T-cell (primary cell): ENCODE measurements at regions not wholly inside any gene's neighbourhood (a gene's known extent, or its start where the extent isn't known, plus 50 kb on each side); places are given as distances from the start of the nearest gene placed in this dataset.
A peak's percentile ranks its signal among the peaks of the same experiment; 100 is the strongest.

Source experiments
- ATAC-seq, 4 experiments: fragments of 200-7000 bp in 3 of 4; fragments of 150-1000 bp in 1 of 4; cut with Tn5 transposase; replicated peaks in 1 of 4; 1 replicate in 3 of 4; 2 replicates in 1 of 4; pipeline ENCODE4 v1.10.0; 2021; ENCODE audit warnings: moderate library complexity in 3 of 4, mild to moderate bottlenecking in 2 of 4, moderate number of reproducible peaks in 1 of 4
- CTCF ChIA-PET, 2 donors: fragments of 300-600 bp; sonication (Branson Sonifier 250); formaldehyde crosslinking; loops; one replicate each; lab custom pipeline; 2022; ENCODE audit warnings: antibody characterized with exemption in 2 of 2; lab: Charles Lee
- POLR2A ChIA-PET, 2 donors: fragments of 300-600 bp; sonication (Branson Sonifier 250); formaldehyde crosslinking; loops; one replicate each; lab custom pipeline; 2022; ENCODE audit warnings: antibody characterized with exemption in 2 of 2; lab: Charles Lee
- DNase-seq, 35 experiments: peaks; one replicate each; pipeline versions ENCODE4 v3.0.0 to v3.0.0-alpha.2; 2013 to 2023
- H3K27ac ChIP-seq: one replicate; pipeline ENCODE4 v1.5.1; 2013; ENCODE audit warnings: low read length
- H3K27me3 ChIP-seq, 2 experiments: replicated peaks in 1 of 2; 1 replicate in 1 of 2; 2 replicates in 1 of 2; pipeline versions ENCODE4 v1.6.1 to v1.7.0; 2013; ENCODE audit warnings: low read length in 1 of 2, mixed read lengths in 1 of 2; ENCODE audit not compliant: control insufficient read depth in 2 of 2, insufficient read depth in 2 of 2; ENCODE audit errors: extremely low read depth in 1 of 2
- H3K36me3 ChIP-seq, 2 donors: 1 replicate in 1 of 2; 2 replicates in 1 of 2; pipeline versions ENCODE4 v1.6.1 to v1.7.0; 2013; ENCODE audit warnings: low read length in 1 of 2; ENCODE audit not compliant: control insufficient read depth in 2 of 2, insufficient read depth in 1 of 2; ENCODE audit errors: extremely low read depth in 1 of 2
- H3K4me1 ChIP-seq, 2 experiments: 1 replicate in 1 of 2; 2 replicates in 1 of 2; pipeline versions ENCODE4 v1.6.1 to v1.7.0; 2013; ENCODE audit warnings: low read length in 2 of 2, mixed read lengths in 1 of 2; ENCODE audit not compliant: insufficient read depth in 2 of 2, control insufficient read depth in 1 of 2; ENCODE audit errors: extremely low read depth in 1 of 2
- H3K4me3 ChIP-seq, 2 donors: 1 replicate in 1 of 2; 2 replicates in 1 of 2; pipeline versions ENCODE4 v1.5.1 to v1.7.0; 2013; ENCODE audit warnings: mild to moderate bottlenecking in 2 of 2, low read length in 1 of 2, moderate library complexity in 1 of 2; ENCODE audit not compliant: control insufficient read depth in 1 of 2; ENCODE audit errors: extremely low read depth in 1 of 2
- H3K9me3 ChIP-seq: 2 replicates; pipeline ENCODE4 v1.7.0; 2013
- H3K27ac Mint-ChIP-seq, 2 donors: one replicate each; pipeline ENCODE4 v1.8.0; 2020 to 2021; ENCODE audit warnings: mild to moderate bottlenecking in 2 of 2, mixed read lengths in 2 of 2
- H3K27me3 Mint-ChIP-seq, 2 donors: one replicate each; pipeline ENCODE4 v1.8.0; 2021 to 2022; ENCODE audit warnings: mixed read lengths in 2 of 2
- H3K36me3 Mint-ChIP-seq: one replicate; pipeline ENCODE4 v1.8.0; 2021; ENCODE audit warnings: mixed read lengths
- H3K4me1 Mint-ChIP-seq, 3 donors: one replicate each; pipeline ENCODE4 v1.8.0; 2020 to 2022; ENCODE audit warnings: mixed read lengths in 3 of 3, mild to moderate bottlenecking in 1 of 3
- H3K4me3 Mint-ChIP-seq, 3 donors: one replicate each; pipeline ENCODE4 v1.8.0; 2020 to 2022; ENCODE audit warnings: mild to moderate bottlenecking in 3 of 3, mixed read lengths in 3 of 3, moderate library complexity in 3 of 3
- H3K9me3 Mint-ChIP-seq, 3 donors: one replicate each; pipeline ENCODE4 v1.8.0; 2020 to 2022; ENCODE audit warnings: mixed read lengths in 3 of 3
- WGBS: methylation state at CpG from one replicate; pipeline ENCODE4 v1.1.5; 2013; ENCODE audit warnings: missing lambda C conversion rate; ENCODE audit not compliant: insufficient coverage; 5-methylcytosine and 5-hydroxymethylcytosine counted together

GRCh38 chr22:27404441-27404840 lies 397.1 kb downstream of the MN1 start:
- DNase-seq (no peak), ATAC-seq (no peak)
- POLR2A ChIA-PET = no interaction called here
- 100% methylated on average over 2 of the region's 5 CpGs for WGBS
- Mint-ChIP-seq H3K36me3 (no peaks in the 10 kb centered on the region), H3K9me3 (peaks cover 2 to 12% (median 8%) of the 10 kb centered on the region in 3 donors), H3K27me3 (peaks cover 18 to 21% of the 10 kb centered on the region in 2 donors), H3K4me1 (no peaks in the 10 kb centered on the region), H3K27ac (no peak overlapping the region), H3K4me3 (no peak overlapping the region)
- Histone ChIP-seq H3K36me3 (no peaks in the 10 kb centered on the region), H3K27ac (no peak overlapping the region), H3K27me3 (peaks cover 0 to 16% of the 10 kb centered on the region in 2 experiments), H3K9me3 (no peaks in the 10 kb centered on the region), H3K4me3 (no peak overlapping the region), H3K4me1 (no peaks in the 10 kb centered on the region)
- CTCF ChIA-PET = interaction anchor here in 1 of 2 donors (0.7 kb wide), 1 partner anchor 113 kb away, joined by 5 read pairs; no protein-coding TSS in a partner anchor

- Histone ChIP-seq H3K27ac (no peak overlapping the region), H3K27me3 (peaks cover 0 to 19% of the 10 kb centered on the region in 2 experiments), H3K9me3 (no peaks in the 10 kb centered on the region), H3K4me3 (no peak overlapping the region), H3K4me1 (no peaks in the 10 kb centered on the region), H3K36me3 (no peaks in the 10 kb centered on the region)
- ChIA-PET CTCF (interaction anchor here in 1 of 2 donors (0.6 kb wide), 1 partner anchor 1319 kb away, joined by 3 read pairs; no protein-coding TSS in a partner anchor), POLR2A (no interaction called here)
- no peaks in the 10 kb centered on the region for H3K4me1 Mint-ChIP-seq
- H3K27me3 Mint-ChIP-seq = peaks cover 18% of the 10 kb centered on the region in 2 donors
- no peak overlapping the region for H3K4me3 Mint-ChIP-seq
- peak in 1 of 35 experiments; percentile 5 for DNase-seq
- peaks cover 2 to 11% (median 8%) of the 10 kb centered on the region in 3 donors for H3K9me3 Mint-ChIP-seq
- H3K27ac Mint-ChIP-seq = no peak overlapping the region
- ATAC-seq = no peak
- H3K36me3 Mint-ChIP-seq = no peaks in the 10 kb centered on the region
- WGBS = 65% methylated on average over 4 of the region's 10 CpGs
Measured at GRCh38 chr22:27405672-27406388, 395.7 kb downstream of the MN1 start.

GRCh38 chr22:27406389-27406861 lies 395.1 kb downstream of the MN1 start:
- ChIA-PET CTCF (interaction anchor here in 1 of 2 donors (0.6 kb wide), 1 partner anchor 1320 kb away, joined by 3 read pairs; no protein-coding TSS in a partner anchor), POLR2A (no interaction called here)
- peaks cover 14 to 18% of the 10 kb centered on the region in 2 donors for H3K27me3 Mint-ChIP-seq
- Histone ChIP-seq H3K4me3 (no peak overlapping the region), H3K27me3 (peaks cover 0 to 19% of the 10 kb centered on the region in 2 experiments), H3K27ac (no peak overlapping the region), H3K9me3 (no peaks in the 10 kb centered on the region), H3K36me3 (no peaks in the 10 kb centered on the region), H3K4me1 (no peaks in the 10 kb centered on the region)
- H3K27ac Mint-ChIP-seq = no peak overlapping the region
- no peak for DNase-seq
- 83% methylated on average over 1 of the region's 2 CpGs for WGBS
- no peak overlapping the region for H3K4me3 Mint-ChIP-seq
- no peaks in the 10 kb centered on the region for H3K4me1 Mint-ChIP-seq
- peaks cover 2 to 8% (median 8%) of the 10 kb centered on the region in 3 donors for H3K9me3 Mint-ChIP-seq
- no peak for ATAC-seq
- no peaks in the 10 kb centered on the region for H3K36me3 Mint-ChIP-seq

GRCh38 chr22:27407369-27407985 lies 394.1 kb downstream of the MN1 start:
- DNase-seq (no peak), ATAC-seq (no peak)
- Histone ChIP-seq H3K27ac (no peak overlapping the region), H3K4me1 (no peaks in the 10 kb centered on the region), H3K4me3 (no peak overlapping the region), H3K9me3 (no peaks in the 10 kb centered on the region), H3K36me3 (no peaks in the 10 kb centered on the region), H3K27me3 (peaks cover 0 to 21% of the 10 kb centered on the region in 2 experiments)
- Mint-ChIP-seq H3K4me1 (no peaks in the 10 kb centered on the region), H3K9me3 (peaks cover 0 to 4% (median 4%) of the 10 kb centered on the region in 3 donors), H3K27me3 (peaks cover 18 to 19% of the 10 kb centered on the region in 2 donors), H3K4me3 (no peak overlapping the region), H3K36me3 (no peaks in the 10 kb centered on the region), H3K27ac (no peak overlapping the region)
- WGBS = 82% methylated on average over 8 of the region's 14 CpGs
- ChIA-PET CTCF (no interaction called here), POLR2A (no interaction called here)

- peaks cover 0 to 4% (median 4%) of the 10 kb centered on the region in 3 donors for H3K9me3 Mint-ChIP-seq
- H3K27me3 Mint-ChIP-seq = peaks cover 19 to 20% of the 10 kb centered on the region in 2 donors
- no peak overlapping the region for H3K27ac Mint-ChIP-seq
- Histone ChIP-seq H3K4me3 (no peak overlapping the region), H3K4me1 (no peaks in the 10 kb centered on the region), H3K27ac (no peak overlapping the region), H3K27me3 (peaks cover 0 to 25% of the 10 kb centered on the region in 2 experiments), H3K9me3 (no peaks in the 10 kb centered on the region), H3K36me3 (no peaks in the 10 kb centered on the region)
- ATAC-seq (no peak), DNase-seq (no peak)
- H3K36me3 Mint-ChIP-seq = no peaks in the 10 kb centered on the region
- H3K4me1 Mint-ChIP-seq = no peaks in the 10 kb centered on the region
- H3K4me3 Mint-ChIP-seq = no peak overlapping the region
- ChIA-PET CTCF (no interaction called here), POLR2A (no interaction called here)
- WGBS = 0% methylated on average over 1 of the region's 2 CpGs
Measured at GRCh38 chr22:27408068-27408467, 393.5 kb downstream of the MN1 start.

- Histone ChIP-seq H3K9me3 (no peaks in the 10 kb centered on the region), H3K27ac (no peak overlapping the region), H3K36me3 (no peaks in the 10 kb centered on the region), H3K4me3 (no peak overlapping the region), H3K27me3 (peaks cover 0 to 25% of the 10 kb centered on the region in 2 experiments), H3K4me1 (no peaks in the 10 kb centered on the region)
- WGBS = 78% methylated on average over 10 of the region's 11 CpGs
- Mint-ChIP-seq H3K9me3 (peaks cover 0 to 4% (median 4%) of the 10 kb centered on the region in 3 donors), H3K27ac (no peak overlapping the region), H3K27me3 (peaks cover 19 to 20% of the 10 kb centered on the region in 2 donors), H3K36me3 (no peaks in the 10 kb centered on the region), H3K4me3 (no peak overlapping the region), H3K4me1 (no peaks in the 10 kb centered on the region)
- no peak for ATAC-seq
- CTCF ChIA-PET = no interaction called here
- POLR2A ChIA-PET = no interaction called here
- no peak for DNase-seq
Measured at GRCh38 chr22:27409299-27409698, 392.3 kb downstream of the MN1 start.
